Astrocyte (in vitro differentiated cells and primary cell): ENCODE measurements at regions not wholly inside any gene's neighbourhood (a gene's known extent, or its start where the extent isn't known, plus 50 kb on each side); places are given as distances from the start of the nearest gene placed in this dataset.

Experiments
- EZH2 ChIP-seq: IDR thresholded peaks from 2 replicates; pipeline ENCODE4 v1.6.1; 2012; ENCODE audit warnings: mild to moderate bottlenecking, low read length, inconsistent platforms; ENCODE audit not compliant: insufficient read depth
- TF ChIP-seq, protein P1 (sequence below): IDR thresholded peaks from 2 replicates; pipeline ENCODE4 v1.5.1; 2011; ENCODE audit warnings: low read depth, mild to moderate bottlenecking, inconsistent platforms, low read length, moderate library complexity; ENCODE audit not compliant: insufficient read depth

DNA sequence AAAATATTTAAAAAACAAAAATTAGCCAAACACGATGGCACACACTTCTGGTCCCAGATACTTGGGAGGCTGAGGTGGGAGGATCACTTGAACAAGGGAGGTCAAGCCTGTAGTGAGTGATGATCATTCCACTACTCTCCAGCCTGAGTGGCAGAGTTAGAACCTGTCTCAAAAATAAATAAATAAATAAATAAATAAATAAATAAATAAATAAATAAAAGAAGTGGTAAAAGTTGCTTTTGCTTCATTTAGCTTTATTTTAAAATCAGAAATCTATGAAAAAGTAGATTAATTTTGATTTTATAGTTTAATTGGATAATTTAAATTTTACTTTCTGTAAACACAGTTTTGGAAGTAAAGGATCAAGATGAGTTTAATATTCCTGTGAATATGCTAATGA, 552.9 kb upstream of the PCDH10 start:
- TF ChIP-seq, protein P1, sequence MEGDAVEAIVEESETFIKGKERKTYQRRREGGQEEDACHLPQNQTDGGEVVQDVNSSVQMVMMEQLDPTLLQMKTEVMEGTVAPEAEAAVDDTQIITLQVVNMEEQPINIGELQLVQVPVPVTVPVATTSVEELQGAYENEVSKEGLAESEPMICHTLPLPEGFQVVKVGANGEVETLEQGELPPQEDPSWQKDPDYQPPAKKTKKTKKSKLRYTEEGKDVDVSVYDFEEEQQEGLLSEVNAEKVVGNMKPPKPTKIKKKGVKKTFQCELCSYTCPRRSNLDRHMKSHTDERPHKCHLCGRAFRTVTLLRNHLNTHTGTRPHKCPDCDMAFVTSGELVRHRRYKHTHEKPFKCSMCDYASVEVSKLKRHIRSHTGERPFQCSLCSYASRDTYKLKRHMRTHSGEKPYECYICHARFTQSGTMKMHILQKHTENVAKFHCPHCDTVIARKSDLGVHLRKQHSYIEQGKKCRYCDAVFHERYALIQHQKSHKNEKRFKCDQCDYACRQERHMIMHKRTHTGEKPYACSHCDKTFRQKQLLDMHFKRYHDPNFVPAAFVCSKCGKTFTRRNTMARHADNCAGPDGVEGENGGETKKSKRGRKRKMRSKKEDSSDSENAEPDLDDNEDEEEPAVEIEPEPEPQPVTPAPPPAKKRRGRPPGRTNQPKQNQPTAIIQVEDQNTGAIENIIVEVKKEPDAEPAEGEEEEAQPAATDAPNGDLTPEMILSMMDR, result no peak
- TF ChIP-seq EZH2, result no peak
